SJSA1 (cell line): ENCODE measurements at regions not wholly inside any gene's neighbourhood (a gene's known extent, or its start where the extent isn't known, plus 50 kb on each side); places are given as distances from the start of the nearest gene placed in this dataset.
"Not testable (repeated sequence)": the region's sequence is repeated elsewhere in the genome, so short reads cannot be mapped to it uniquely, and the experiment has no call there.

Experiments
- DNase-seq, 2 experiments: peaks; one replicate each; pipeline ENCODE4 v3.0.0-alpha.2; 2015 to 2020; ENCODE audit warnings: low spot score in 2 of 2, low read depth in 1 of 2
- H3K27ac ChIP-seq: fragments of 250-450 bp; sonication (Bioruptor Pico); 2 replicates; pipeline ENCODE4 v1.5.1; 2020; ENCODE audit warnings: mild to moderate bottlenecking, moderate library complexity
- H3K27me3 ChIP-seq: fragments of 250-450 bp; sonication (Bioruptor Pico); replicated peaks from 2 replicates; pipeline ENCODE4 v1.5.1; 2020; ENCODE audit warnings: mild to moderate bottlenecking, moderate library complexity
- H3K36me3 ChIP-seq: fragments of 250-450 bp; sonication (Bioruptor Pico); 2 replicates; pipeline ENCODE4 v1.5.1; 2020; ENCODE audit warnings: mild to moderate bottlenecking
- H3K4me1 ChIP-seq: fragments of 250-450 bp; sonication (Bioruptor Pico); replicated peaks from 2 replicates; pipeline ENCODE4 v1.6.1; 2021; ENCODE audit warnings: mild to moderate bottlenecking
- H3K4me3 ChIP-seq: fragments of 250-450 bp; sonication (Bioruptor Pico); 2 replicates; pipeline ENCODE4 v1.5.1; 2020; ENCODE audit warnings: mild to moderate bottlenecking
- H3K9me3 ChIP-seq: fragments of 250-450 bp; sonication (Bioruptor Pico); replicated peaks from 2 replicates; pipeline ENCODE4 v1.5.1; 2020; ENCODE audit warnings: mild to moderate bottlenecking

GRCh38 chr1:34365295-34365694, 188.6 kb downstream of the C1orf94 start:
- H3K4me1 ChIP-seq, result no peaks in the 10 kb centered on the region
- no peaks in the 10 kb centered on the region for H3K27me3 ChIP-seq
- no peak overlapping the region for H3K27ac ChIP-seq
- DNase-seq, result no peak
- H3K9me3 ChIP-seq, result no peaks in the 10 kb centered on the region
- H3K36me3 ChIP-seq, result no peaks in the 10 kb centered on the region
- no peak overlapping the region for H3K4me3 ChIP-seq

DNA sequence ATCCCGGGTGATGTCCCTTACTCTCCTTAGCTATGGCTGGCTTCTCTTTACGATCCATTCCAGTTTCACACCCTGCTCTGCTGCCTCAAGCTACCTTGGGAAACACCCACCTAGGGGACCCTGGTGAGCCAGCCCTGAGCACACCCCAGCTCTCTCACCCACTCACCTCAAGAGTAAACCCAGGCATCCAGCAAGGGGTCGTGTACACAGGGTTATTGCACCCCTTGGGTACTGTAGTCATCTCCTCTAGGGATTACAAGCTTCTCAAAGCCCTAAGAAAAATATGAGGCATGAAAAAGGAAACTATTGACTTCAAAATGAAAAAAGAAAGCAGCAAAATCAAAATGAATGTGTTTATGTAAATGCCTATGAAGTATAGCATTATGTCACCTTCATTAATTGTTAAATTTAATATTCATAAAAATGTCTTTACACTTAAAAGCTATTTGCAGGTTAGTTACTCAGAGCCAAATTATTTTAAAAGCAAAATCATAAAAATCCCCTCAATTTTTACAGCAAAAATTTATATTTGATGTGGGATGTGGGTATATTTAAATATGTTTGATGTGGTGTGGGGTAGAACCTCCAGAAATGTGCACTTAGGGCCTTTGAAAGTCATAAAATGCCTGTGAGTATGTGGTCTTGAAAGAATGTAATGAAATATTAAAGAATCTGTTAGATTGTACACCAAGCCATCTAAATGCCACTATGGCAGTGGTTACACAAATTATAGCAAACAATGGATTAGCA, 190.3 kb downstream of the C1orf94 start:
- no peaks in the 10 kb centered on the region for H3K36me3 ChIP-seq

DNA sequence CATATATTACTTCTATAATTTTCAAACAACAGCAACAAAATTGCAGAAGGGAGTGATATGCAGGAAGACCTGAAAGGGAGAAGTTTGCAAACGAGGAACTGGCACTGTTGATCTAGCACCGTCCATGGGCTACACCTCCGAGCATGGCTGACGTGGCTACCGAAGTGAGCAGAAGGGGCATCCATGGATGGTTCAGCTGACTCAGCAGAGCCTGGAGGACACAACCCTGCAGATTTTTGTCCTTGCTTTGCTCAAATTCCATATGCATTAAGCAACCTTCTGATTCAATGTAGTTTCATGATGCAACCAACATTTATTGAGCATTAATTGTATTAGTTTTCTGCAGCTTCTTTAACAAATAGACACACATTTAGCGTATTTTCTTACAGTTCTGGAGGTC, 191.2 kb downstream of the C1orf94 start:
- H3K27ac ChIP-seq, result no peak overlapping the region
- no peaks in the 10 kb centered on the region for H3K36me3 ChIP-seq
- no peaks in the 10 kb centered on the region for H3K4me1 ChIP-seq
- no peaks in the 10 kb centered on the region for H3K9me3 ChIP-seq
- DNase-seq, result no peak
- H3K4me3 ChIP-seq, result no peak overlapping the region
- H3K27me3 ChIP-seq, result no peaks in the 10 kb centered on the region

More for the DNA sequence above, 190.3 kb downstream of the C1orf94 start:
- Histone ChIP-seq H3K4me1 (no peaks in the 10 kb centered on the region), H3K27ac (no peak overlapping the region), H3K4me3 (no peak overlapping the region), H3K27me3 (no peaks in the 10 kb centered on the region), H3K9me3 (no peaks in the 10 kb centered on the region)
- DNase-seq, result no peak

DNA sequence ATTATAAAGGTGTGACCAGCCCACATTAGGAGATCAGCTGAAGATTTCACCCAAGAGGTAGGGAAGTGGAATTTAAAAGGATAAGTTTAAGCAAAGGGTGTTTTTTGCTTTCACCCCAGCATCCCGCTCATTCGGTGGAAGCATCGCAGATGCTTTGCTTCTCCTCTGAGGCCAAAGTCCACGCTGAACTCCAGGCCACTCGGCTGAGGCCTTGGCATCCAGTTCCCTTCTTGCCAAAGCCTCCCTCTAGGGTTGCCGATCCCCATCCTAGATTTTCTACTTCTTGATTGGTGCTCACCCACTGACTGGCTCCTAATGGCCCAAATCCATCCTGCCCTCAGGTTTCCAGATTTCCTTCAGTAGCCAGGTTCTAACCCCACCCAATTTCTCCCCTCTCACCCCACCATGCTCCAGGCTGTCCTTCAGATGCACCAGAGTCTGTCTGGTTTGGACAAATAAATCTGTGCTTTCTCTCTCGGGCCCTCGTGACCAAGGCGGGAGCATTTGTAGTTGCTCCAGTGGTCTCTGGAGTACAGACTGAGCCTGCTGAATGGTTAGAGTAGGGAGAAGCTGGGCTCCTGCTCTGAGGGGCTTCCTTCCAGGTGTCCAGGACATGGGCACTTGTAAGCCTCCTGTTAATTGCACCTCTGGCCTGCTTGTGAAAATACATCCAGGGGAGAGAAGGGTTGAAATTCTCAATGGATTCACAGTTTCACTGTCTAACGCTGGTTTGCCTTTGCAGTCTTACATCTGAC, 193.2 kb downstream of the C1orf94 start:
- no peak overlapping the region for H3K27ac ChIP-seq

GRCh38 chr1:34370748-34371147, 194.0 kb downstream of the C1orf94 start:
- no peak overlapping the region for H3K4me3 ChIP-seq
- H3K36me3 ChIP-seq, result no peaks in the 10 kb centered on the region
- H3K9me3 ChIP-seq, result no peaks in the 10 kb centered on the region
- H3K27ac ChIP-seq, result no peak overlapping the region
- 0 out of 2 replicates have a peak, but pooled peaks cover 5% of the 10 kb centered on the region for H3K27me3 ChIP-seq
- no peaks in the 10 kb centered on the region for H3K4me1 ChIP-seq
- no peak for DNase-seq

More for the DNA sequence above, 193.2 kb downstream of the C1orf94 start:
- Histone ChIP-seq H3K27me3 (0 out of 2 replicates have a peak, but pooled peaks cover 5% of the 10 kb centered on the region), H3K4me3 (no peak overlapping the region), H3K9me3 (no peaks in the 10 kb centered on the region), H3K4me1 (no peaks in the 10 kb centered on the region), H3K36me3 (no peaks in the 10 kb centered on the region)
- no peak for DNase-seq

- H3K27ac ChIP-seq, H3K9me3 ChIP-seq, DNase-seq, H3K27me3 ChIP-seq, H3K4me3 ChIP-seq, H3K4me1 ChIP-seq, H3K36me3 ChIP-seq: not testable (repeated sequence)
These were observed 194.5 kb downstream of the C1orf94 start for GRCh38 chr1:34371179-34371578.

- Histone ChIP-seq H3K9me3 (no peaks in the 10 kb centered on the region), H3K4me1 (no peaks in the 10 kb centered on the region), H3K27me3 (0 out of 2 replicates have a peak, but pooled peaks cover 5% of the 10 kb centered on the region), H3K27ac (no peak overlapping the region), H3K36me3 (no peaks in the 10 kb centered on the region), H3K4me3 (no peak overlapping the region)
- no peak for DNase-seq
These were observed 195.3 kb downstream of the C1orf94 start for GRCh38 chr1:34371829-34372532.

DNA sequence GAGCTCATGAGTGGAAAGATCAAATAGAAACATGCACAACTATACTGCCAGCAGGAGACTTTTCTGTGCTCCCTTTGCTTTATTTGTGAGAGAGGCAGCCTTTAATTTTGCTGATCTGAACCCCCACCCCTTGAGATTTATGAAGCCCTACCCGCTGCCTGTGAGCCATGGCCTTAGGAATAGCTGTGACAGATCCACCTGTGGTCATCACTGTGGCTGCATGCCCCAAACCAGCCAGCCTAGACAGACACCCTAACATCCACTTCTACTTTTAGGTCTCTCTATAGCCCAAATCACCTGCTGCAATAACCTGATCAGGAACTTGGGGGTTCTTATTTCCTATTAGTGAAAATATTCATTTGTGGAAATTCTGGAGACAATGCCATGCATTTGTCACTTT, 196.2 kb downstream of the C1orf94 start:
- no peak overlapping the region for H3K4me3 ChIP-seq
- H3K4me1 ChIP-seq, result no peaks in the 10 kb centered on the region
- H3K27me3 ChIP-seq, result 0 out of 2 replicates have a peak, but pooled peaks cover 5% of the 10 kb centered on the region
- no peaks in the 10 kb centered on the region for H3K36me3 ChIP-seq
- no peak for DNase-seq
- H3K27ac ChIP-seq, result no peak overlapping the region
- H3K9me3 ChIP-seq, result no peaks in the 10 kb centered on the region

GRCh38 chr1:34373912-34374311, 197.2 kb downstream of the C1orf94 start:
- H3K4me1 ChIP-seq, result no peaks in the 10 kb centered on the region
- H3K36me3 ChIP-seq, result no peaks in the 10 kb centered on the region
- no peak overlapping the region for H3K27ac ChIP-seq
- H3K4me3 ChIP-seq, result no peak overlapping the region
- 0 out of 2 replicates have a peak, but pooled peaks cover 5% of the 10 kb centered on the region for H3K27me3 ChIP-seq
- no peaks in the 10 kb centered on the region for H3K9me3 ChIP-seq
- DNase-seq, result no peak

- DNase-seq, result no peak
- Histone ChIP-seq H3K36me3 (no peaks in the 10 kb centered on the region), H3K27me3 (0 out of 2 replicates have a peak, but pooled peaks cover 5% of the 10 kb centered on the region), H3K4me3 (no peak overlapping the region), H3K27ac (no peak overlapping the region), H3K9me3 (no peaks in the 10 kb centered on the region), H3K4me1 (no peaks in the 10 kb centered on the region)
These were observed 199.8 kb downstream of the C1orf94 start for GRCh38 chr1:34376531-34376930.

- no peak for DNase-seq
These were observed 202.5 kb downstream of the C1orf94 start for GRCh38 chr1:34378968-34379856.

DNA sequence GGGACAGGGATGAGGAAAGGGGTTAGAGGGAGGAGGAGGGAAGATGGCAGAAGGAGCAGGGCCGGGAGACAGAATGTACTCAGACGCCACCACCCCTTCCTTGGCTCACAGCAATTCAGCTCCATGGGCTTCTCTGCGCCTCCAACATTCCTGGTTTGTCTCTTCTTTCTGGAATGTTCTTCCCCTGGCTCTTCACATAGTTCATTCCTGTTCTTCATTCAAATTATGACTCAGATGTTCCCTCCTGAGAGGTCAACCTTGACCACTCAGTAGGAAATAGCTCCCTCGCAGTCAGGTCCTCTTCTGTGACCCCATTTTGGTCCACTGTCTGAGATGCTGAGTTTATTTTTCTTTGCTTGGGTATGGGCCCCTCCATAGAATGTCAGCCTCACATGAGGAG, 203.2 kb downstream of the C1orf94 start:
- Histone ChIP-seq H3K4me1 (no peaks in the 10 kb centered on the region), H3K9me3 (no peaks in the 10 kb centered on the region), H3K27ac (no peak overlapping the region), H3K4me3 (no peak overlapping the region), H3K36me3 (no peaks in the 10 kb centered on the region), H3K27me3 (no peaks in the 10 kb centered on the region)
- DNase-seq, result no peak

More at GRCh38 chr1:34378968-34379856, 202.5 kb downstream of the C1orf94 start:
- no peaks in the 10 kb centered on the region for H3K9me3 ChIP-seq
- no peaks in the 10 kb centered on the region for H3K4me1 ChIP-seq
- H3K36me3 ChIP-seq, result no peaks in the 10 kb centered on the region
- H3K27me3 ChIP-seq, result no peaks in the 10 kb centered on the region
- no peak overlapping the region for H3K4me3 ChIP-seq
- no peak overlapping the region for H3K27ac ChIP-seq

- Histone ChIP-seq H3K36me3 (no peaks in the 10 kb centered on the region), H3K4me3 (no peak overlapping the region), H3K4me1 (no peaks in the 10 kb centered on the region), H3K27ac (no peak overlapping the region), H3K9me3 (no peaks in the 10 kb centered on the region), H3K27me3 (no peaks in the 10 kb centered on the region)
- DNase-seq, result no peak
These were observed 203.9 kb downstream of the C1orf94 start for GRCh38 chr1:34380526-34381124.
